PC-9 (cell line): ENCODE measurements at regions not wholly inside any gene's neighbourhood (a gene's known extent, or its start where the extent isn't known, plus 50 kb on each side); places are given as distances from the start of the nearest gene placed in this dataset.

Experiments
- CTCF ChIP-seq: fragments of 200-600 bp; sonication (generic); conservative IDR thresholded peaks from 2 replicates; pipeline ENCODE4 v1.6.1; 2017; ENCODE audit warnings: mixed run types, antibody characterized with exemption, mild to moderate bottlenecking, moderate library complexity
- EZH2 ChIP-seq: fragments of 200-600 bp; sonication (generic); IDR thresholded peaks from 2 replicates; pipeline ENCODE4 v1.8.0; 2017; ENCODE audit warnings: antibody characterized with exemption, low read depth

GRCh38 chr2:133721118-133721517, 152.9 kb upstream of the NCKAP5 start:
- TF ChIP-seq EZH2 (no peak), CTCF (no peak)
